Epithelial cell of esophagus (primary cell): ENCODE measurements at regions not wholly inside any gene's neighbourhood (a gene's known extent, or its start where the extent isn't known, plus 50 kb on each side); places are given as distances from the start of the nearest gene placed in this dataset.
"Not testable (repeated sequence)": the region's sequence is repeated elsewhere in the genome, so short reads cannot be mapped to it uniquely, and the experiment has no call there.

Experiments
- DNase-seq: peaks from one replicate; pipeline ENCODE4 v3.0.0; 2010; ENCODE audit warnings: low read depth
- H3K4me3 ChIP-seq: 2 replicates; pipeline ENCODE4 v1.5.1; 2011; ENCODE audit warnings: mild to moderate bottlenecking, low read length, control low read depth
- CTCF ChIP-seq: IDR thresholded peaks from 2 replicates; pipeline ENCODE4 v1.5.1; 2011; ENCODE audit warnings: low read depth, mild to moderate bottlenecking, low read length, control low read depth, inconsistent platforms; ENCODE audit not compliant: insufficient read depth; ENCODE audit errors: missing control alignments

GRCh38 chr6:27141529-27142015 lies 105.9 kb upstream of the PRSS16 start:
- no peak overlapping the region for H3K4me3 ChIP-seq
- TF ChIP-seq CTCF = no peak

GRCh38 chr6:27143020-27143388 lies 104.5 kb upstream of the PRSS16 start:
- not testable (repeated sequence) for DNase-seq, H3K4me3 ChIP-seq

More at GRCh38 chr6:27141529-27142015, 105.9 kb upstream of the PRSS16 start:
- no peak for DNase-seq

- no peak for TF ChIP-seq CTCF
- no peak for DNase-seq
- no peak overlapping the region for H3K4me3 ChIP-seq
Observed at GRCh38 chr6:27143474-27144026, 104.0 kb upstream of the PRSS16 start.

- no peak for TF ChIP-seq CTCF
- H3K4me3 ChIP-seq = peak overlapping the region; percentile 86
- no peak for DNase-seq
Observed at GRCh38 chr6:27144740-27145079, 102.8 kb upstream of the PRSS16 start.

- peak; percentile 92 for DNase-seq
Observed at GRCh38 chr6:27145731-27146455, 101.6 kb upstream of the PRSS16 start.

GRCh38 chr6:27146456-27146705 lies 101.1 kb upstream of the PRSS16 start:
- H3K4me3 ChIP-seq = peak overlapping the region; percentile 86
- DNase-seq = not testable (repeated sequence)

More at GRCh38 chr6:27145731-27146455, 101.6 kb upstream of the PRSS16 start:
- peak overlapping the region; percentile 86 for H3K4me3 ChIP-seq
- no peak for TF ChIP-seq CTCF

- TF ChIP-seq CTCF = no peak
- peak overlapping the region; percentile 86 for H3K4me3 ChIP-seq
- peak; percentile 99 for DNase-seq
Observed at GRCh38 chr6:27146706-27147505, 100.6 kb upstream of the PRSS16 start.

- no peak for TF ChIP-seq CTCF
- DNase-seq = no peak
Observed at GRCh38 chr6:27148404-27148795, 99.1 kb upstream of the PRSS16 start.

More at GRCh38 chr6:27148404-27148795, 99.1 kb upstream of the PRSS16 start:
- H3K4me3 ChIP-seq = no peak overlapping the region
